Non-pigmented ciliary epithelial cell (primary cell): ENCODE measurements at regions not wholly inside any gene's neighbourhood (a gene's known extent, or its start where the extent isn't known, plus 50 kb on each side); places are given as distances from the start of the nearest gene placed in this dataset.

Experiments used
- DNase-seq: peaks from one replicate; pipeline ENCODE4 v3.0.0-alpha.2; 2010; ENCODE audit warnings: low read depth

DNA sequence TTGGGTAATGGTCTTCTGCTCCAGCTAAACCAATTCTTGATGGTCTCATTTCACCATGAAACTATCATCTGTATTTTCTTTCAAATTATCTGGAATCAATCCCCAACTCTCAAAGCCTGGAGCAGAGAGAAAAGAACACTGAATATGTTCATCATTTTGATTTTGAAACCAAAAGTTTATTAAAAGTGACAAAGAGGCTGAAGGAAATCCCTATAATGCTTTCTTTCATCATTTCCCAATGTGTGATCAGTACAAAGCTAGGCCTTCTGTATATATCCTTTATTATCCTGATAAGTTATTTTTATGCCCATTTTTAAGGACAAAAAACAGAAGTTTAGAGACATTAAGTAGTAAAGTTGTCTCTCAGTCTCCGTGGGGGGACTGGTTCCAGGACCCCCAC lies 50.1 kb upstream of the MBNL1 start:
- no peak for DNase-seq
